HEK293 (cell line): ENCODE measurements at regions not wholly inside any gene's neighbourhood (a gene's known extent, or its start where the extent isn't known, plus 50 kb on each side); places are given as distances from the start of the nearest gene placed in this dataset.

Source experiments
- CTCF ChIA-PET: fragments of 350-600 bp; formaldehyde crosslinking; extraction: SDS; loops from one replicate; lab custom pipeline; 2021; ENCODE audit warnings: antibody characterized with exemption; lab: Yijun Ruan, JAX
- POLR2A ChIA-PET: fragments of 300-600 bp; formaldehyde crosslinking; extraction: SDS; loops from one replicate; lab custom pipeline; 2020; ENCODE audit warnings: antibody characterized with exemption, inconsistent platforms; lab: Yijun Ruan, JAX
- H3K27ac ChIP-seq: fragments of 200-500 bp; sonication (Bioruptor generic); 2 replicates; pipeline ENCODE4 v1.5.1; 2014; ENCODE audit warnings: low read depth, low read length, control low read depth, inconsistent platforms; ENCODE audit errors: extremely low read depth
- H3K36me3 ChIP-seq, 2 experiments: fragments of 200-500 bp in 1 of 2; sonication (Bioruptor generic) in 1 of 2; 1 replicate in 1 of 2; 2 replicates in 1 of 2; pipeline ENCODE4 v1.5.1; 2014 to 2017; ENCODE audit warnings: inconsistent platforms in 2 of 2, low read length in 2 of 2; ENCODE audit not compliant: control insufficient read depth in 2 of 2, insufficient read depth in 1 of 2
- H3K4me1 ChIP-seq: fragments of 200-500 bp; sonication (Bioruptor generic); 2 replicates; pipeline ENCODE4 v1.5.1; 2014; ENCODE audit warnings: mild to moderate bottlenecking, low read length, inconsistent platforms; ENCODE audit not compliant: control insufficient read depth, insufficient read depth
- H3K4me3 ChIP-seq: 2 replicates; pipeline ENCODE4 v1.5.1; 2011; ENCODE audit warnings: low read depth, mild to moderate bottlenecking, control low read depth, low read length, moderate library complexity
- H3K9me3 ChIP-seq: fragments of 200-500 bp; sonication (Bioruptor generic); 2 replicates; pipeline ENCODE4 v1.5.1; 2014; ENCODE audit warnings: low read depth, low read length, inconsistent platforms; ENCODE audit not compliant: control insufficient read depth, insufficient read depth
- GLIS2 ChIP-seq: fragments of 450-650 bp; formaldehyde crosslinking; IDR thresholded peaks from 2 replicates; pipeline ENCODE4 v1.5.1; 2016; ENCODE audit warnings: missing biosample characterization, missing genetic modification characterization
- IKZF3 ChIP-seq: fragments of 450-650 bp; IDR thresholded peaks from 2 replicates; pipeline ENCODE4 v1.5.0; 2018; ENCODE audit warnings: missing biosample characterization, mild to moderate bottlenecking, missing genetic modification characterization, moderate library complexity
- KLF17 ChIP-seq: fragments of 450-650 bp; formaldehyde crosslinking; IDR thresholded peaks from 2 replicates; pipeline ENCODE4 v1.5.1; 2016; ENCODE audit warnings: missing biosample characterization, missing genetic modification characterization
- KLF9 ChIP-seq: fragments of 450-650 bp; formaldehyde crosslinking; IDR thresholded peaks from 2 replicates; pipeline ENCODE4 v1.5.1; 2016; ENCODE audit warnings: missing biosample characterization, missing genetic modification characterization, low read depth
- MZF1 ChIP-seq: fragments of 450-650 bp; formaldehyde crosslinking; IDR thresholded peaks from 2 replicates; pipeline ENCODE4 v1.5.1; 2017; ENCODE audit warnings: missing biosample characterization, missing genetic modification characterization, borderline replicate concordance
- PBX3 ChIP-seq: sonication (generic); formaldehyde crosslinking; IDR thresholded peaks from 2 replicates; pipeline ENCODE4 v1.8.1; 2022; ENCODE audit warnings: mild to moderate bottlenecking, moderate library complexity, missing genetic modification reagents
- REPIN1 ChIP-seq: fragments of 450-650 bp; formaldehyde crosslinking; IDR thresholded peaks from 2 replicates; pipeline ENCODE4 v1.5.1; 2017; ENCODE audit warnings: missing biosample characterization, missing genetic modification characterization, low read depth
- TSHZ1 ChIP-seq: fragments of 450-650 bp; formaldehyde crosslinking; IDR thresholded peaks from 2 replicates; pipeline ENCODE4 v1.5.1; 2016; ENCODE audit warnings: missing biosample characterization, missing genetic modification characterization, borderline replicate concordance
- ZBTB11 ChIP-seq: fragments of 450-650 bp; formaldehyde crosslinking; conservative IDR thresholded peaks from 2 replicates; pipeline ENCODE4 v1.5.1; 2016; ENCODE audit warnings: low read depth, missing biosample characterization, missing genetic modification characterization
- ZBTB21 ChIP-seq: fragments of 450-650 bp; formaldehyde crosslinking; IDR thresholded peaks from 2 replicates; pipeline ENCODE4 v1.5.1; 2017; ENCODE audit warnings: missing biosample characterization, missing genetic modification characterization
- ZBTB48 ChIP-seq: fragments of 450-650 bp; formaldehyde crosslinking; IDR thresholded peaks from 2 replicates; pipeline ENCODE4 v1.5.1; 2016; ENCODE audit warnings: missing biosample characterization, missing genetic modification characterization
- ZNF10 ChIP-seq: fragments of 450-650 bp; formaldehyde crosslinking; IDR thresholded peaks from 2 replicates; pipeline ENCODE4 v1.5.1; 2017; ENCODE audit warnings: missing biosample characterization, missing genetic modification characterization
- ZNF138 ChIP-seq: fragments of 450-650 bp; formaldehyde crosslinking; IDR thresholded peaks from 2 replicates; pipeline ENCODE4 v1.5.1; 2016; ENCODE audit warnings: missing biosample characterization, missing genetic modification characterization, borderline replicate concordance
- ZNF248 ChIP-seq: fragments of 450-650 bp; formaldehyde crosslinking; IDR thresholded peaks from 2 replicates; pipeline ENCODE4 v1.5.1; 2017; ENCODE audit warnings: missing biosample characterization, missing genetic modification characterization
- ZNF266 ChIP-seq: fragments of 450-650 bp; formaldehyde crosslinking; IDR thresholded peaks from 2 replicates; pipeline ENCODE4 v1.5.1; 2016; ENCODE audit warnings: missing biosample characterization, missing genetic modification characterization, low read depth
- ZNF391 ChIP-seq: fragments of 450-650 bp; formaldehyde crosslinking; IDR thresholded peaks from 2 replicates; pipeline ENCODE4 v1.5.1; 2016; ENCODE audit warnings: low read depth, missing biosample characterization, missing genetic modification characterization, borderline replicate concordance
- ZNF529 ChIP-seq: fragments of 450-650 bp; formaldehyde crosslinking; IDR thresholded peaks from 2 replicates; pipeline ENCODE4 v1.5.1; 2017; ENCODE audit warnings: missing genetic modification characterization, missing biosample characterization; ENCODE audit not compliant: insufficient replicate concordance
- ZNF626 ChIP-seq: fragments of 450-650 bp; sonication (Bioruptor Pico); formaldehyde crosslinking; IDR thresholded peaks from 2 replicates; pipeline ENCODE4 v1.5.1; 2018; ENCODE audit warnings: missing biosample characterization, missing genetic modification characterization, inconsistent platforms
- ZNF677 ChIP-seq: fragments of 450-650 bp; IDR thresholded peaks from 2 replicates; pipeline ENCODE4 v1.5.0; 2018; ENCODE audit warnings: missing biosample characterization, mild to moderate bottlenecking, missing genetic modification characterization, moderate library complexity
- ZNF707 ChIP-seq: fragments of 450-650 bp; formaldehyde crosslinking; IDR thresholded peaks from 2 replicates; pipeline ENCODE4 v1.5.1; 2016; ENCODE audit warnings: missing biosample characterization, missing genetic modification characterization
- ZNF791 ChIP-seq: fragments of 450-650 bp; formaldehyde crosslinking; IDR thresholded peaks from 2 replicates; pipeline ENCODE4 v1.5.1; 2016; ENCODE audit warnings: missing biosample characterization, missing genetic modification characterization
- ZSCAN5A ChIP-seq: fragments of 450-650 bp; formaldehyde crosslinking; IDR thresholded peaks from 2 replicates; pipeline ENCODE4 v1.5.1; 2016; ENCODE audit warnings: missing biosample characterization, missing genetic modification characterization
- TF ChIP-seq, protein P1 (sequence below): fragments of 450-650 bp; formaldehyde crosslinking; IDR thresholded peaks from 2 replicates; pipeline ENCODE4 v1.5.1; 2016; ENCODE audit warnings: missing biosample characterization, missing genetic modification characterization

GRCh38 chr4:79233820-79234219 is 92.0 kb downstream of the NAA11 start (continued):
- TF ChIP-seq TSHZ1 (tag by site-specific recombination) (no peak), ZNF248 (tag by site-specific recombination) (no peak), ZNF626 (no peak), REPIN1 (tag by site-specific recombination) (no peak)

- Histone ChIP-seq H3K27ac (no peak overlapping the region), H3K4me1 (no peaks in the 10 kb centered on the region), H3K9me3 (no peaks in the 10 kb centered on the region), H3K4me3 (no peak overlapping the region), H3K36me3 (no peaks in the 10 kb centered on the region)
- ChIA-PET POLR2A (no interaction called here), CTCF (no interaction called here)
- no peak for TF ChIP-seq KLF17 (tag by site-specific recombination)
- TF ChIP-seq ZBTB11, result no peak
- no peak for TF ChIP-seq KLF9 (tag by site-specific recombination)
- TF ChIP-seq ZNF677 (tag by site-specific recombination), result no peak
- TF ChIP-seq PBX3 (CRISPR knock-in tag), result no peak
- no peak for TF ChIP-seq ZBTB48 (tag by site-specific recombination)
- TF ChIP-seq ZNF266, result no peak
- TF ChIP-seq ZNF138 (tag by site-specific recombination), result no peak
- TF ChIP-seq ZNF10 (tag by site-specific recombination), result no peak
- no peak for TF ChIP-seq ZNF391
- no peak for TF ChIP-seq ZBTB21 (tag by site-specific recombination)
- TF ChIP-seq ZNF791 (tag by site-specific recombination), result no peak
- no peak for TF ChIP-seq ZNF707 (tag by site-specific recombination)
- TF ChIP-seq, protein P1, sequence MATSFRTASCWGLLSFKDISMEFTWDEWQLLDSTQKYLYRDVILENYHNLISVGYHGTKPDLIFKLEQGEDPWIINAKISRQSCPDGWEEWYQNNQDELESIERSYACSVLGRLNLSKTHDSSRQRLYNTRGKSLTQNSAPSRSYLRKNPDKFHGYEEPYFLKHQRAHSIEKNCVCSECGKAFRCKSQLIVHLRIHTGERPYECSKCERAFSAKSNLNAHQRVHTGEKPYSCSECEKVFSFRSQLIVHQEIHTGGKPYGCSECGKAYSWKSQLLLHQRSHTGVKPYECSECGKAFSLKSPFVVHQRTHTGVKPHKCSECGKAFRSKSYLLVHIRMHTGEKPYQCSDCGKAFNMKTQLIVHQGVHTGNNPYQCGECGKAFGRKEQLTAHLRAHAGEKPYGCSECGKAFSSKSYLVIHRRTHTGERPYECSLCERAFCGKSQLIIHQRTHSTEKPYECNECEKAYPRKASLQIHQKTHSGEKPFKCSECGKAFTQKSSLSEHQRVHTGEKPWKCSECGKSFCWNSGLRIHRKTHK, result no peak
- TF ChIP-seq ZSCAN5A (tag by site-specific recombination), result no peak
- TF ChIP-seq ZNF529, result no peak
- no peak for TF ChIP-seq GLIS2 (tag by site-specific recombination)
- TF ChIP-seq IKZF3 (tag by site-specific recombination), result no peak
- no peak for TF ChIP-seq MZF1 (tag by site-specific recombination)
These were observed 93.3 kb downstream of the NAA11 start for GRCh38 chr4:79232540-79232939.
